Renal pelvis (tissue), 1 donor: ENCODE measurements at regions not wholly inside any gene's neighbourhood (a gene's known extent, or its start where the extent isn't known, plus 50 kb on each side); places are given as distances from the start of the nearest gene placed in this dataset.
A peak's percentile ranks its signal among the peaks of the same experiment; 100 is the strongest.

Experiments
- DNase-seq: peaks from one replicate; pipeline ENCODE4 v3.0.0-alpha.2; 2013

DNA sequence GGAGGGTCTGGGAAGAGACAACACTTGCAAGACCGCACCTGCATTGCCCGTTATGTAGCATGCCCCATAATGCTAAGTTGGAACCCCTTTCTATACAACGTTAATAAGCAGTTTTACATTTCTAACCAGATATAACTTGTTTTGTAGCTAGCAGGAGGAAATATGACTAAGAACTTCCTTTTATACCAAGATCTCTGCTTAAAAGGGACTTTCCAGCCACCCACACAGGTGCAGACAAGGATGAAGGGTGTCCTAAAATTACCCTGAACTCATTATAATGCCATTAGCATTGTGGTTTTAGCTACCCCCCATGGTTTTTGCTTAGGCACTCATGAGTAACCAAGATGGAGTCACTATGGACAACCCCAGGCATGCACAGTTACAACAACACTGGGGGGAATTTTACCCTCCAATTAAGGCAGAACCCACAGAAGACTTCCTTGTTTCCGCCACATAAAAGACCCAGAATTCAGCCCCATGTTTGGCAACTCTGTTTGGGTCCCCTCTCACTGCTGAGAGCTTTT lies 362.8 kb downstream of the CBLN2 start:
- no peak for DNase-seq

- DNase-seq: no peak
These were observed 363.5 kb downstream of the CBLN2 start for GRCh38 chr18:72180689-72181088.

DNA sequence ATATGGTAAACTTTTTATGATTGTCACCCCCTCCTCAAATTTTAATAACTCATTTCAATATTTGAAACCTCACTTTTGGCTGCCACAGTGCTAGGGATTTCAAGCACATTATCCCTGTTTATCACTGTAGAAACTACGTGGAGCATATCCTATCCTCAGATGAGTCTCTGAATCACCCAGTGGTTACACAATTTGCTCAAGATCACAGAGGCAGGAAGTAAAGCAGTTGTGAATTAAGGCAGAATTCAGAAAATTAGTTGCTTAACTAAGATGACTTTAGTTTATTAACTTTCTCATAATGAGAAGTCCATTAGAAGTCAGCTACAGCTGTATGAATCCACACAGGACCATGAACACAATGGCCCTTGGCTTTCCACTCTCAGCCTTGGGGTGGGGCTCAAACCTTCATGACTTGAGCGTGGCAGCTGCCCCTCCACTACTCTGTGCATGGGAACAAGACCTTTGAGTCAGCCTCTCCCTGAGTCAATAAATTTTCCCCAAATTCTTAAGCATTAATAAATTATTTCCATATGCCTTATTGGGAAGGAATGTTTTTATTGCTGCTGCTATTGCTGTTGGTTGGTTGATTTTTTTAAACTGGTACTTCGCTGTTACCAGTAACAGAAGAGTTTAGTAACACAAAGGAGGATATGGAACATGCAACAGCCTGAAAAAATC lies 369.0 kb downstream of the CBLN2 start:
- DNase-seq: no peak

GRCh38 chr18:72171596-72171995 lies 372.5 kb downstream of the CBLN2 start:
- no peak for DNase-seq

GRCh38 chr18:72161691-72162090 lies 382.5 kb downstream of the CBLN2 start:
- DNase-seq: no peak

DNA sequence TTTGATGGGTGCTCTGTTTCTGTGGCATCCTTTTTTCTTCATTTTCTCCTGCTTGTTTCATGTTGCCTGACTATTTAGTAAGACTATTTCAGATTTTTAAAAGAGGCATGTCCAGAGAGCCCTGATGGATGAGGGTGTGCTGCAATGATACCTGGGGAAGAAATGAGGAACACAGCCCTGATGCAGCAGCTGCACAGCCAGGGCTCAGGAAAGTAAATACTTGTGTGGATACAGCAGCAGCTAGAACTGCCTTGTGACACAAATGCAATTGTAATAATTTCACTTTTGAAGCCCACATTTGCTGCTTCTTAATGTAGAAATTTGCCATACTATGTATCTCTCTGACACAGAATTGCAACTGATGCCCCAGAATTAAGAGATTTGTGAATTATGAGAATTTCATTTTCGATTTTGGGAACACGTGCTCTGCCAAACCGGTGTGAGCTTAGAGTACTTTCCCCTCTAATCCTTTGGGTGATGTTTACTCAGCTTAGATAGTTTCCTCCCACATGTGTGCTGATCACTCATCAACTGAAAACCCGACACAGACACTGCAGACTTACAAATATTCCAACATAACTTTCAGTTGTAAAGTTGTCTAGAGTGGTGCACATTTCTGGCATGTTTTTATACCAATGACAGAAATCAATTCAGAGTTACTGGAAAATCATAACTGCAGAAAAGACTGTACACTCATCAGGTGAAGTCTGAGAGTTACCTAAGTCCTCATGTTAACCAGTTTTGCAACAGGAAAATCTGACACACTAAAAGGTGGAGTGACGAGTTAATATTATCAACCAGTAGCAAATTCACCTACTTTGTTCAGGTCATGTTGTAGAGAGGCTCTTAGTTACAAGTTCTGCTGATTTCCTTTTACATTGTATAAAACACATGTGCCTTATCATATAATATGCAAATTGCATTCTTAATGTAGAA lies 383.4 kb downstream of the CBLN2 start:
- DNase-seq: no peak

- peak; percentile 3 for DNase-seq
These were observed 388.8 kb downstream of the CBLN2 start for GRCh38 chr18:72155327-72155726.

GRCh38 chr18:72154926-72155325 lies 389.2 kb downstream of the CBLN2 start:
- DNase-seq: no peak

GRCh38 chr18:72152935-72153334 lies 391.2 kb downstream of the CBLN2 start:
- DNase-seq: no peak

- no peak for DNase-seq
These were observed 396.3 kb downstream of the CBLN2 start for GRCh38 chr18:72147830-72148229.

DNA sequence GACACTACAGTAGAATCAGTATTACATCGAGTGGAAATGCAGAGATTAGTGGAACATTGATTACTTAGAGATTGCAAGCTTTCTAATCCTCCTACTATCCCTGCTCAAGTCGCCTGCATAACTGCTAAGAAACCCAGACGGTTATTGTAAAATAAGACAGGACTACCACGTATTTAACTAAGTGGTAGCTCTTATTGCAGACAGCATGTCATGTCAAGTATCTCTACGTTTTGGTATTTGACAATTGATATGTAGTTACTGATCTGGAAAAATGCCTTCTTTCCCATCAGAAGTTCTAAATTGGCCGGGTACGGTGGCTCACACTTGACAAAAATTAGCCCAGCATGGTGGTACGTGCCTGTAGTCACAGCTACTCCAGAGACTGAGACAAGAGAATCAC lies 404.1 kb downstream of the CBLN2 start:
- DNase-seq: no peak

GRCh38 chr18:72128649-72129048 lies 415.5 kb downstream of the CBLN2 start:
- no peak for DNase-seq

DNA sequence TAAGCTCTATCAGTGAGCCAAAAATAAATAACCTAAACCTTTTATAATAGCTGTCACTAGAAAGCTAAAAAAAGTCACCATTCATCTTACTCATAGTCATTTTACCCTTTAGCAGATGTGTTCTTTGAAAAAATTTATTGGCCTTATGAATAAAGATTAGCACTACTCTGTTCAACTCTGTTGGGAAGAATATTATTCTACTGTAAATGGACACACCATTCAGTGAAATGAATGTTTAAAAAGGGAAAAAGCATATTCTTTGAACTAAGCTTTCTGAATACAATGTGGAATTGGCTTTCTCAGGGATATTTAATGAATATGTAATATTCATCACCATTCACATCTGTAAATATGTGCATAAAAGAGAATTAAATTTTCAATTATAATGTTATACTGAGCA lies 422.0 kb downstream of the CBLN2 start:
- DNase-seq: no peak

DNA sequence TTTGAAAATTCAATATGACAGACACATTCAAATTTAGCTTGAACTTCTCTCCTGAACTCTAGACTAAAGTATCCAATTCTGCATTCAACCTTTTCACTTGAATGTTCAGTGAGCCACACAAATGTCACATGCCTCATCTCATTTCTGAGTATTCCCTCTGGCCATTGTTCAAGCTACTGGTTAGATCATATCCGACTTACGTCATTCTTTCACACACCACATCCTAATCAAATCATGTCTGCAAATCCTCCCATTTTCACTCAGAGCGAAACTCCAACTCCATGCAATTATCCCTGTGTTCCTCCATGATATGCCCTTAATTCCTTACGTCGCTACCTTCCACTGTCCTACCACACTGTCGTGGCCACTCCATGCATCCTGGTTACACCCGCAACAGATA lies 425.1 kb downstream of the CBLN2 start:
- DNase-seq: no peak

- DNase-seq: no peak
These were observed 429.1 kb downstream of the CBLN2 start for GRCh38 chr18:72114801-72115594.

GRCh38 chr18:72107647-72108383 lies 436.3 kb downstream of the CBLN2 start:
- peak; percentile 11 for DNase-seq

- no peak for DNase-seq
These were observed 439.3 kb downstream of the CBLN2 start for GRCh38 chr18:72104851-72105250.

DNA sequence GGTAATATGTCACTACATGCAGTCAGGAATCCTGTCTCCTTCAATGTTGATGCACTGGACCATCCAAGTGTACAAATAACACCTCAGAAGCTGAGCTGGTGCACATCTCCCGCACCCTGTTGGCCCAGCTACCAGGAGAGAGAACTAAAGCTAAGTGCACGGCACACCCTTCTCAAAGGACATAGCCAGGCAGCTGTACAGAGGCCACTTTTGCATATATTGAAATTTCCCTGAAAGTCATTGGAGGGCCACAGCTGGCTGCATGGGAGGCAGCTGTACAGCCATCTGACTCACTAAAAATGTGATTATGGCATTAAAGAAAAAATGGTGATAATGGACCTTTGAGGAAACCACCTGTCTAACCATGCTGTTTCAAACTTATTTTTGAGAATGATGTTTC lies 441.7 kb downstream of the CBLN2 start:
- no peak for DNase-seq

- DNase-seq: no peak
These were observed 443.6 kb downstream of the CBLN2 start for GRCh38 chr18:72100465-72101004.

GRCh38 chr18:72091369-72091768 lies 452.8 kb downstream of the CBLN2 start:
- no peak for DNase-seq

GRCh38 chr18:72089432-72089831 lies 454.7 kb downstream of the CBLN2 start:
- DNase-seq: no peak
